ENCODE measurements at regions not wholly inside any gene's neighbourhood (a gene's known extent, or its start where the extent isn't known, plus 50 kb on each side); places are given as distances from the start of the nearest gene placed in this dataset.

GRCh38 chr6:53399027-53399344, 50.2 kb upstream of the ELOVL5 start:
- TF ChIP-seq CTCF (conservative IDR thresholded peaks at IDR 0.05; ENCODE audit: low read length) (no peak), EZH2phosphoT487 (IDR thresholded peaks at IDR 0.05; ENCODE audit: borderline replicate concordance, low read depth, low read length) (no peak)

Data from OCI-LY7 (cell line).